ENCODE measurements at regions not wholly inside any gene's neighbourhood (a gene's known extent, or its start where the extent isn't known, plus 50 kb on each side); places are given as distances from the start of the nearest gene placed in this dataset.

- no peaks in the 10 kb centered on the region for H3K79me1 ChIP-seq (ENCODE audit: insufficient read depth, low read depth, low read length, poor library complexity, severe bottlenecking)
- no peak overlapping the region for H2BK5ac ChIP-seq (ENCODE audit: insufficient read length, low read length)
- no peaks in the 10 kb centered on the region for H4K20me1 ChIP-seq (ENCODE audit: control insufficient read depth, insufficient read depth, insufficient read length)
- H3K14ac ChIP-seq (ENCODE audit: insufficient read depth, low read length), result no peak overlapping the region
- no peak overlapping the region for H3K23ac ChIP-seq (ENCODE audit: insufficient read length, low read depth, low read length)
- Mint-ChIP-seq H3K4me3 (no peak overlapping the region), H3K4me1 (peaks cover 4 to 9% of the 10 kb centered on the region in 2 experiments; a peak in 3 of 4 replicates), H3K36me3 (ENCODE audit: insufficient read depth in 1 of 3, low read depth in 3 of 3) (no peaks in the 10 kb centered on the region), H3K27me3 (ENCODE audit: low read depth) (peaks cover 45% of the 10 kb centered on the region), H3K27ac (no peak overlapping the region), H3K9me3 (no peaks in the 10 kb centered on the region; a peak in 1 of 5 replicates)
- H3K9ac ChIP-seq (ENCODE audit: extremely low read depth, insufficient read length, low read length), result no peak overlapping the region
- no peak overlapping the region for H2BK20ac ChIP-seq (ENCODE audit: low read depth, low read length, poor library complexity, severe bottlenecking)
- H3K56ac ChIP-seq (ENCODE audit: insufficient read length, low read depth, low read length), result no peak overlapping the region
- no peak overlapping the region for H4K5ac ChIP-seq (ENCODE audit: insufficient read length, low read depth, low read length)
- H3K4ac ChIP-seq (ENCODE audit: low read depth, low read length), result no peak overlapping the region
- H3K4me1 ChIP-seq (ENCODE audit: insufficient read depth, low read length), result peaks cover 2% of the 10 kb centered on the region; the same call in 1 of the 2 replicates
- no peak overlapping the region for H4K8ac ChIP-seq (replicated peaks; ENCODE audit: insufficient read length, low read depth, low read length)
- whole genome bisulfite sequencing (ENCODE audit: extremely low coverage, insufficient read length, low lambda C conversion rate), result no CpG with 5 or more reads among the region's 2 CpGs
- no peak overlapping the region for H2AFZ ChIP-seq (ENCODE audit: low read length)
- no peak overlapping the region for H2BK120ac ChIP-seq (ENCODE audit: low read depth, low read length, poor library complexity, severe bottlenecking)
- no peaks in the 10 kb centered on the region; the same call in 1 of the 2 replicates for H3K27me3 ChIP-seq (ENCODE audit: insufficient read depth, low read length)
- TF ChIP-seq, protein P1, sequence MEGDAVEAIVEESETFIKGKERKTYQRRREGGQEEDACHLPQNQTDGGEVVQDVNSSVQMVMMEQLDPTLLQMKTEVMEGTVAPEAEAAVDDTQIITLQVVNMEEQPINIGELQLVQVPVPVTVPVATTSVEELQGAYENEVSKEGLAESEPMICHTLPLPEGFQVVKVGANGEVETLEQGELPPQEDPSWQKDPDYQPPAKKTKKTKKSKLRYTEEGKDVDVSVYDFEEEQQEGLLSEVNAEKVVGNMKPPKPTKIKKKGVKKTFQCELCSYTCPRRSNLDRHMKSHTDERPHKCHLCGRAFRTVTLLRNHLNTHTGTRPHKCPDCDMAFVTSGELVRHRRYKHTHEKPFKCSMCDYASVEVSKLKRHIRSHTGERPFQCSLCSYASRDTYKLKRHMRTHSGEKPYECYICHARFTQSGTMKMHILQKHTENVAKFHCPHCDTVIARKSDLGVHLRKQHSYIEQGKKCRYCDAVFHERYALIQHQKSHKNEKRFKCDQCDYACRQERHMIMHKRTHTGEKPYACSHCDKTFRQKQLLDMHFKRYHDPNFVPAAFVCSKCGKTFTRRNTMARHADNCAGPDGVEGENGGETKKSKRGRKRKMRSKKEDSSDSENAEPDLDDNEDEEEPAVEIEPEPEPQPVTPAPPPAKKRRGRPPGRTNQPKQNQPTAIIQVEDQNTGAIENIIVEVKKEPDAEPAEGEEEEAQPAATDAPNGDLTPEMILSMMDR (conservative IDR thresholded peaks at IDR 0.05), result no peak
- H3K23me2 ChIP-seq (ENCODE audit: insufficient read length, low read depth, low read length, poor library complexity, severe bottlenecking), result no peaks in the 10 kb centered on the region
- no peaks in the 10 kb centered on the region for H3K9me3 ChIP-seq (ENCODE audit: control insufficient read depth, low read depth, low read length)
- H3T11ph ChIP-seq (ENCODE audit: low read length), result no peak overlapping the region
- H3K4me2 ChIP-seq (ENCODE audit: insufficient read depth, insufficient read length, low read length), result no peak overlapping the region
- no peak overlapping the region for H3K27ac ChIP-seq (ENCODE audit: insufficient read length, low read depth, low read length)
- H3K79me2 ChIP-seq (ENCODE audit: insufficient read depth, low read length), result no peaks in the 10 kb centered on the region
- H2BK12ac ChIP-seq (ENCODE audit: insufficient read length, low read depth, low read length), result no peak overlapping the region
- no peak overlapping the region for H4K91ac ChIP-seq (ENCODE audit: insufficient read length, low read depth, low read length)
- H2AK5ac ChIP-seq (ENCODE audit: insufficient read length, low read length), result no peak overlapping the region
- no peak overlapping the region for H3K18ac ChIP-seq (ENCODE audit: insufficient read length, low read depth, low read length)
- DNase-seq, result no peak
- no peak overlapping the region for H2BK15ac ChIP-seq (ENCODE audit: low read depth, low read length)
Observed at GRCh38 chr6:9403736-9404135, 968.4 kb upstream of the SLC35B3 start.

Measured in H9 (cell line).